Transverse colon (tissue), 4 donors: ENCODE measurements at regions not wholly inside any gene's neighbourhood (a gene's known extent, or its start where the extent isn't known, plus 50 kb on each side); places are given as distances from the start of the nearest gene placed in this dataset.

Experiments used
- CTCF ChIP-seq, 5 experiments: fragments of 200-600 bp in 3 of 5; fragments of 450-650 bp in 2 of 5; sonication (generic) in 3 of 5; IDR thresholded peaks; 1 replicate in 2 of 5; 2 replicates in 3 of 5; pipeline ENCODE4 v1.5.1; 2016 to 2017; ENCODE audit warnings: antibody characterized with exemption in 5 of 5, inconsistent platforms in 3 of 5, mild to moderate bottlenecking in 2 of 5, moderate library complexity in 1 of 5
- POLR2AphosphoS5 ChIP-seq, 3 donors: sonication (generic); formaldehyde crosslinking; IDR thresholded peaks; one replicate each; pipeline ENCODE4 v1.6.1; 2016; ENCODE audit warnings: antibody characterized with exemption in 3 of 3

- TF ChIP-seq POLR2AphosphoS5 (IDR thresholded peaks at IDR 0.05) = no peak
- no peak for TF ChIP-seq CTCF (IDR thresholded peaks at IDR 0.05)
These were observed 65.9 kb downstream of the CPN2 start for GRCh38 chr3:194285024-194285849.
